ENCODE measurements at regions not wholly inside any gene's neighbourhood (a gene's known extent, or its start where the extent isn't known, plus 50 kb on each side); places are given as distances from the start of the nearest gene placed in this dataset.

DNA sequence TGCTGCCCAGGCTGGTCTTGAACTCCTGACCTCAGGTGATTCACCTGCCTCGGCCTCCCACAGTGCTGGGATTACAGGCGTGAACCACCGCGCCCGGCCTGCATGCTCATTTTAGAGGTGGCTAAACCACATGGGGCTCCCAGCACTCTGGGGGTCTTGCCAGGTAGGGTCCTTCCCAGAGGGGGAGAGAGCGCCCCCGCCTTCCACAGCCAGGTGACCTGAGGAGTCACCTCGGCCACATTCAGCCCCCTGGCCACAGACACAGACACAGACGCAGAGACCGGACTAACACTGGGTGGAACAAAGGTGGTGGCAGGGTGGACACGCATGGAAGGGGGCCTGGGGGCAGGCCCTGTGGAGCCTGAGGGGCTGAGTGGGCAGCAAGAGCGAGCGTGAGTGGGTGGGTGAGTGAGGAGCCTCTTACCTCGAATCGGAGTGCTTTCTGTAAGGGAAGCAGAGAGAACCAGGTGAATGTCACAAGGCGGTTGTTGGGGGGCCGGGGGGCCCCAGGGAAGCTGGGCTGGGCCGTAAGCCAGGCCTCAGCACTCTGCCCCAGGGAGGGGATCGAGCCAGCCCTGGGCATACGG lies 80.1 kb downstream of the PTPRS start:
- Histone ChIP-seq H2BK5ac (ENCODE audit: low read depth, low read length) (no peak overlapping the region), H3K18ac (ENCODE audit: extremely low read depth, low read length) (no peak overlapping the region), H3K4me3 (ENCODE audit: extremely low read depth in 1 of 4, insufficient read depth in 2 of 4, low read depth in 3 of 4, low read length in 4 of 4) (no peak overlapping the region), H4K91ac (replicated peaks; ENCODE audit: insufficient read length, low read length) (no peak overlapping the region), H3K4me1 (replicated peaks in 1 of 4; ENCODE audit: control insufficient read depth in 3 of 4, insufficient read depth in 4 of 4, low read length in 3 of 4) (no peaks in the 10 kb centered on the region; a peak in 1 of 7 replicates), H4K5ac (ENCODE audit: insufficient read length, low read depth, low read length) (no peak overlapping the region), H3K9me3 (ENCODE audit: insufficient read depth in 2 of 2, low read depth in 1 of 2, low read length in 1 of 2) (peaks cover 0 to 2% of the 10 kb centered on the region in 2 experiments; a peak in 1 of 4 replicates), H3K36me3 (ENCODE audit: control insufficient read depth in 2 of 4, insufficient read depth in 4 of 4, low read length in 3 of 4) (peaks cover 7 to 72% (median 31%) of the 10 kb centered on the region in 4 experiments), H4K20me1 (replicated peaks in 1 of 2; ENCODE audit: control insufficient read depth in 1 of 2, insufficient read depth in 2 of 2, low read length in 2 of 2) (peaks cover 0 to 6% of the 10 kb centered on the region in 2 experiments), H3K56ac (replicated peaks; ENCODE audit: insufficient read length, low read depth, low read length) (no peak overlapping the region), H2BK20ac (ENCODE audit: low read length) (no peak overlapping the region), H3K27ac (ENCODE audit: low read depth, low read length) (no peak overlapping the region), H2BK12ac (ENCODE audit: low read depth, low read length) (no peak overlapping the region), H4K8ac (ENCODE audit: extremely low read depth, insufficient read depth, low read length) (no peak overlapping the region), H3K27me3 (replicated peaks in 1 of 4; ENCODE audit: control insufficient read depth in 3 of 4, extremely low read depth in 1 of 4, insufficient read depth in 3 of 4, low read length in 3 of 4) (no peaks in the 10 kb centered on the region), H3K4ac (replicated peaks; ENCODE audit: insufficient read length, low read depth, low read length) (no peak overlapping the region), H2BK15ac (ENCODE audit: low read length) (no peak overlapping the region), H3K14ac (ENCODE audit: insufficient read length) (no peak overlapping the region), H3K23ac (ENCODE audit: insufficient read length) (no peak overlapping the region), H2AFZ (ENCODE audit: low read length) (no peak overlapping the region), H3K79me1 (ENCODE audit: low read depth, low read length) (no peaks in the 10 kb centered on the region), H3K79me2 (ENCODE audit: control insufficient read depth in 1 of 2, insufficient read depth in 2 of 2, low read length in 2 of 2) (no peaks in the 10 kb centered on the region), H2BK120ac (replicated peaks; ENCODE audit: low read depth, low read length) (no peak overlapping the region), H2AK5ac (ENCODE audit: low read depth, low read length) (no peak overlapping the region), H3K23me2 (ENCODE audit: low read depth, low read length) (no peaks in the 10 kb centered on the region), H3K4me2 (ENCODE audit: insufficient read depth in 1 of 2, low read depth in 2 of 2, low read length in 2 of 2) (no peak overlapping the region), H3K9ac (replicated peaks in 1 of 4; ENCODE audit: extremely low read depth in 1 of 4, low read depth in 3 of 4, low read length in 3 of 4) (no peak overlapping the region)
- DNase-seq (ENCODE audit: low read depth in 1 of 2, low spot score in 2 of 2) (no peak), FAIRE-seq (no peak)
- CTCF ChIA-PET (ENCODE audit: partially characterized antibody): no interaction called here
- no peak for TF ChIP-seq YY1 (IDR thresholded peaks at IDR 0.05; ENCODE audit: low read depth, low read length)
- 93% methylated on average over 20 of the region's 20 CpGs; no CpG with 5 or more reads in 1 of the 2 experiments for WGBS, 2 experiments (ENCODE audit: extremely low coverage in 1 of 2, insufficient coverage in 1 of 2, insufficient read length in 1 of 2, insufficient replicate concordance in 2 of 2, low coverage in 1 of 2, low lambda C conversion rate in 2 of 2, missing lambda C conversion rate in 1 of 2)
- POLR2A ChIA-PET (ENCODE audit: partially characterized antibody): no interaction called here

All from H1 (cell line).